Stimulated activated naive CD8-positive, alpha-beta T cell treated with anti-CD3 and anti-CD28 coated beads, Interleukin-15, Interleukin-2, amounts not matched to agents 100 ng/mL and 50 ng/mL, for 24 hours (primary cell): ENCODE measurements at regions not wholly inside any gene's neighbourhood (a gene's known extent, or its start where the extent isn't known, plus 50 kb on each side); places are given as distances from the start of the nearest gene placed in this dataset.

Experiments used
- H3K27ac Mint-ChIP-seq: one replicate; pipeline ENCODE4 v1.8.0; 2021; ENCODE audit warnings: mild to moderate bottlenecking, mixed read lengths
- H3K27me3 Mint-ChIP-seq: one replicate; pipeline ENCODE4 v1.8.0; 2021; ENCODE audit warnings: mixed read lengths
- H3K36me3 Mint-ChIP-seq: one replicate; pipeline ENCODE4 v1.8.0; 2021; ENCODE audit warnings: low read depth, mixed read lengths
- H3K4me1 Mint-ChIP-seq: one replicate; pipeline ENCODE4 v1.8.0; 2021; ENCODE audit warnings: low read depth, mixed read lengths
- H3K4me3 Mint-ChIP-seq: one replicate; pipeline ENCODE4 v1.8.0; 2021; ENCODE audit warnings: mild to moderate bottlenecking, mixed read lengths
- H3K9me3 Mint-ChIP-seq: one replicate; pipeline ENCODE4 v1.8.0; 2021; ENCODE audit warnings: mixed read lengths

DNA sequence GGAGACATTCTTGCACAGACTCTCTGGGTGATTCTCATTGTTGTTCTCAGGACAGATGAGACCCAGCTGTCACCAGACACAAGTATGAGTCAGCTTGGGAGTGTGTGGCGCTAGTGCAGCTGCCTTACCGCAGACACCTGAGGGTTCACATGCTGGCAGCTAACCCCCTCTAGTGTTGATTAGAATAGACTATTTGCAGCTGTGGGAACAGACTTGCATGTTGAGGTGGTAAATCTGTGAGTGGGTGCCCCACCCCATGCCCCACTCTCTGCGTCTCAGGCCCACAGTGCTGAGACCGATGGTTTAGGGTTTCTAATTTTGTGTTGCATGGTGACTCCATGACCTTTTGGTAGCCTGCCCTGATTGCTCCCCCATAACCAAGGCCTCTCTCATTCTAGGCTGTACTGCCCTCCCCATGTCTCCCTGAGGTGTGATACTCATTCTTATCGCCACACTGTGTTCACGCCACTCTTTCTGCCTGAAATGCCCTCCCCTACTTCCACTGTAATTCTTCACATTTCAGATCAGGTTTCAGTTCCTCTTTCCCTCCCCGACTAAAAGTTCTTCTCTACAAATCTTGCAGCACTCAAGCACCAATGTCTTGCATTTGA lies 73.7 kb upstream of the KIRREL3 start:
- Mint-ChIP-seq H3K4me3 (no peak overlapping the region), H3K27ac (no peak overlapping the region), H3K9me3 (no peaks in the 10 kb centered on the region), H3K27me3 (no peaks in the 10 kb centered on the region), H3K36me3 (no peaks in the 10 kb centered on the region), H3K4me1 (no peaks in the 10 kb centered on the region)

DNA sequence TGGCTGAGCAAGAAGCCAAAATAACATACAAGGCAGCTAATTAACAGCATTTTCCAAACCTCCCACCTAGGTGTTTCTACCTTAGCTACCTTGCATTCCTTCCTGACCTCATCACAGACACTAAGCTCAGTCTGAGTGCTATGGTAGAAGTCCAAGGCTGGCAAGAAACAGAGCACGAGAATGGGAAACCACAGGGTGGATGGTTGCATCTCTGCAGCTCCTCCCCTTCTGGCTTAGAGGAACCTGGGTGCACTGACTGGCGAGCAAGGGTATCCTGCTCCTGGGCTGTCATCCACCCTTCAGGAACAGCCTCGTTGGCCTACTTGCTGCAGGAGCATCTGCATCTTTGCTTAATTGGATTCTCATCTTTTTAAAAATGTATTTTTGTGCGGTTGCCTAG lies 73.1 kb upstream of the KIRREL3 start:
- H3K4me1 Mint-ChIP-seq, result no peaks in the 10 kb centered on the region
- H3K27me3 Mint-ChIP-seq, result no peaks in the 10 kb centered on the region
- H3K9me3 Mint-ChIP-seq, result no peaks in the 10 kb centered on the region
- no peak overlapping the region for H3K4me3 Mint-ChIP-seq
- no peaks in the 10 kb centered on the region for H3K36me3 Mint-ChIP-seq
- H3K27ac Mint-ChIP-seq, result no peak overlapping the region

DNA sequence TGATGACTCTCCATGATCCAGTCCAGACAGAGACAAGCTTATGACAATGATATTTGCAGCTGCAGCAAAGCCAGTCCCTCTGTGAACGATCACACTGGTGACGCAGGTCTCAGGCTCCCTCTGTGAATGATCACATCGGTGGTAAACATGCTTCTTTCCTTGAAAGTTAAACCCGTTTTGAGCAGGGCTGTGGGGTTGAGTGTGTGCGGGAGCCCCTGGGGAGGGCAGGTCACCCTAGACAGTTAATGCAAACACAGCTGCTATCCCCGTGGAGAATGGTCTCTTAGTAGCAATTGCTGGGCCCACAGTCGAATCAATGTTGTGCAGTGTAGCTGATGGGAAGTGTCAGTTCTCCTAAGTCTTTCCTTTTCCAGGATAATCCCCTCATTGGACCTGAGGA lies 71.0 kb upstream of the KIRREL3 start:
- no peak overlapping the region for H3K27ac Mint-ChIP-seq
- no peaks in the 10 kb centered on the region for H3K27me3 Mint-ChIP-seq
- H3K4me3 Mint-ChIP-seq, result no peak overlapping the region
- H3K9me3 Mint-ChIP-seq, result no peaks in the 10 kb centered on the region
- H3K36me3 Mint-ChIP-seq, result no peaks in the 10 kb centered on the region
- no peaks in the 10 kb centered on the region for H3K4me1 Mint-ChIP-seq

DNA sequence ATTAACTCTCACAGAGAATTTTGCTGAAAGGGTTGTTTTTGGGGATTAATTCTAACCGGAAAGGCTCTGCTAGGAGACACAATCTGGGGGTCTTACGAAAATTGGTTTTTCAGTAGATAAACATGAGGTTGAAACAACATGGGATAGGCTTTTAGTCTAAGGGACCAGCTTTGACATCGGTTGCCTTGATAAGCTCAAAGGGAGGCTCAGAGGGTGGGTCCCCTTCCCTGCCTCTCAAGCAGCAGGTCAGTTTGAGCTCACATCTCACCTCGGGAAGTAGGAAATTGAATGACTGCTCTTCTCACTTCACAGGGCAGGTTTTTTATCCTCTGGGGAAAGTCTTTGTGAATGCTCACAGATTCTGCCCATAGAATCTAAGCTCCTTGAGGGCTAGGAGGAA lies 70.2 kb upstream of the KIRREL3 start:
- Mint-ChIP-seq H3K36me3 (no peaks in the 10 kb centered on the region), H3K9me3 (no peaks in the 10 kb centered on the region), H3K4me3 (no peak overlapping the region), H3K27me3 (no peaks in the 10 kb centered on the region), H3K27ac (no peak overlapping the region), H3K4me1 (no peaks in the 10 kb centered on the region)

DNA sequence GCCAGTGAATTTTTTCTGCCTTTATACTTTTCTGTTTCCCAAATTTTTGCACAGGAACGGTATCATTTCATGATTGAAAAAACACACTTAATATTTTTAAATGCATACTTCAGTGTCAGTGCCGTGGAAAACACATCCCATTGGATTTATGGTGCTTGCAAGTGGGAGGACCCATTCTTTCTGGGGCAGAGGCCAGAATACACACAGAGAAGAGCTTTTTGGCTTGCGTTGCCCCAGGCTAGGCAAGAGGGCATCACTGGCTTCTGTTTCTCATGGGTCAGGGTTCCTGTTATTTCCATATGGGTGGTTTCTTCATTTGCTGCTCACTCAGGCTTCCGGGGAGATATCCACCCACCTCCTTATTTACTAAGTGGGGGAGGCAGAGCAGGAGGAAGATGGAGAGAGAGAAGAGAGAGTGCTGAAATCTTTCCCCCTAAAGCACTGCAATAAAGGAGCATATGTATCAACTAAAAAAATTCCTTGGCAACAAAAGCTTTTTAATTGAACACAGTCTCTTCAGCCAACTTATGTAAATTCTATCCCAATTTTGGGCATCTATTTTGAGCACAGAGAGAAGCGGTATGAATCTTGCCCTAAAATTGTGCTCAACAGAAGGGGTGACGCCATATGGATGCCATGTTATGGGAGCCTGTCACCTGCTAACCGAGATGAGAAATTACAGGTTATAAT lies 66.0 kb upstream of the KIRREL3 start:
- no peak overlapping the region for H3K4me3 Mint-ChIP-seq
- no peaks in the 10 kb centered on the region for H3K4me1 Mint-ChIP-seq
- no peak overlapping the region for H3K27ac Mint-ChIP-seq
- H3K9me3 Mint-ChIP-seq, result no peaks in the 10 kb centered on the region
- no peaks in the 10 kb centered on the region for H3K27me3 Mint-ChIP-seq
- H3K36me3 Mint-ChIP-seq, result no peaks in the 10 kb centered on the region

DNA sequence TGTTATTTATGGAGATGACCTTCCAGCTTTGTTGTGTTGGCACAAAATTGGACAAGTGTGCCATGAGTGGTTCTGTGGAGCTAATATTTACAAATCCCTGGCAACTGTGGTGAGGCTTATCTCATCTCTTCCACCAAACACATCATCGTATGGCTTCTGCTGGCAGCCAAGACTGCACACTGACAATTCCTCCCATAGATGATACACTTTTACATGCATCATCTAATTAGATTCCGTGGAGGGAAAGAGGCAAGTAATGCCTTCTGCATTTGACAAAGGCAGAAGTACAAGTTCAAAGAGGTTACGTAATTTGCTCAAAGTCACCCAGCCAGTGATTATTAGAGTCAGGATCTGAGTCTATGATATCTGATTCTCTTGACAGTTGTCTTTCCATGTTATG lies 62.7 kb upstream of the KIRREL3 start:
- Mint-ChIP-seq H3K9me3 (no peaks in the 10 kb centered on the region), H3K4me1 (no peaks in the 10 kb centered on the region), H3K27ac (no peak overlapping the region), H3K36me3 (no peaks in the 10 kb centered on the region), H3K27me3 (no peaks in the 10 kb centered on the region), H3K4me3 (no peak overlapping the region)

DNA sequence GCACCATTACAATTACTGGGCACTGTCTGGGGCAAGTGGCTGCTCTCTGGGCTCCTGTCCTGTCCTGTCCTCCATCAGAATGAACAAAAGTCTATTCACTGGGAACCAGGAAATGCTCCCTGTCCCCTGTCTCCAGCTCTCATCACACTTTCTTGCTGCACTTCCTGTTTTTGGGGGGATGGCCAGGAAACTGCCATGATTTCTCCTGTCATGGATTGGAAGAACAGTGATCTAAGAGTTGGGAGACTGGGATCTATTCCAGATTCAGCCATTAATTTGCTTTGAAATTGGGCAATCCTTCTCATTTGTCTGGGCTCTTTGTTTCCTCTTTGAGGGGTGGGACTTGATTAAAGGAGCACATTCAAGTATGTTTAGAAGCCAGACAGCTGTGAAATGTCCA lies 61.4 kb upstream of the KIRREL3 start:
- H3K27ac Mint-ChIP-seq, result no peak overlapping the region
- no peaks in the 10 kb centered on the region for H3K9me3 Mint-ChIP-seq
- no peak overlapping the region for H3K4me3 Mint-ChIP-seq
- no peaks in the 10 kb centered on the region for H3K4me1 Mint-ChIP-seq
- H3K27me3 Mint-ChIP-seq, result no peaks in the 10 kb centered on the region
- H3K36me3 Mint-ChIP-seq, result no peaks in the 10 kb centered on the region

DNA sequence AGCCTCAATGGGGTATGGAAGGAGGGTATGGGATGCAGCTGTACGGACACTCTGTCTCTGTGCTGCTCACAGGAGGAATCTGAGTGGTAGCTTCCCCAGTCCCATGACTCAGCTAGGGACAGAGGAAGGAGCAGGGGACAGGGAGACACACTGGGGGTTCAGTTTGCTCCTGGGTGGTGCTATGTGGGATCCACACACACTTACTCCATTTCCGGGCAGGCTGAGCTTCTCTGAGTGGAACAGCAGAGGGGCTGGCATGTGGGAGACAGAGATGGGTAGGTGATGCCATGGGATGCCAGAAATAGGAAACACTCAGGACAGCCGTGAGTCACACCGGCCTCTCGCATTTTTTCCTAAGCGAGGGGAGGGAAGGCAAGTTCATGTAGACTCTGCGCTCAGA lies 59.2 kb upstream of the KIRREL3 start:
- Mint-ChIP-seq H3K4me3 (no peak overlapping the region), H3K36me3 (no peaks in the 10 kb centered on the region), H3K9me3 (no peaks in the 10 kb centered on the region), H3K4me1 (no peaks in the 10 kb centered on the region), H3K27me3 (no peaks in the 10 kb centered on the region), H3K27ac (no peak overlapping the region)

DNA sequence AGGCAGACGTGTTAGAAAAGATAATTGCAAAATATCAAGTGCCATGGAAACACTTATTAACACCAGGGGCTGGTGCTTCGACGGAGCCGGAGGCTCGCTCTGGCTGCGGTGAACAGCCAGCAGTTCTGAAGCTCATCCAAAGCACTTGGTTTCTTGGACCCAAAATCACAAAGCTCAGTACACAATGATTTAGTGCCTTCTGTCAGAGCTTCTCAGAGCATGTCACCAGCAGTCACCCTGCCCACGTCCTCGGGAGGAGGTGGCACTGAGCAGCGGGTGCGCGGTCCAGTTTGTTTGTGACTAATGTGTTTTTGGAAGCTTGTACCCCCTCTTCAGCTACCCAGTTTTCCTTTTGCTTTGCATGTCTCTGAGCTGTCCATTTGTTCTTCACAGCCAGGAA lies 58.7 kb upstream of the KIRREL3 start:
- no peaks in the 10 kb centered on the region for H3K9me3 Mint-ChIP-seq
- no peak overlapping the region for H3K27ac Mint-ChIP-seq
- no peaks in the 10 kb centered on the region for H3K36me3 Mint-ChIP-seq
- H3K27me3 Mint-ChIP-seq, result no peaks in the 10 kb centered on the region
- no peak overlapping the region for H3K4me3 Mint-ChIP-seq
- no peaks in the 10 kb centered on the region for H3K4me1 Mint-ChIP-seq

DNA sequence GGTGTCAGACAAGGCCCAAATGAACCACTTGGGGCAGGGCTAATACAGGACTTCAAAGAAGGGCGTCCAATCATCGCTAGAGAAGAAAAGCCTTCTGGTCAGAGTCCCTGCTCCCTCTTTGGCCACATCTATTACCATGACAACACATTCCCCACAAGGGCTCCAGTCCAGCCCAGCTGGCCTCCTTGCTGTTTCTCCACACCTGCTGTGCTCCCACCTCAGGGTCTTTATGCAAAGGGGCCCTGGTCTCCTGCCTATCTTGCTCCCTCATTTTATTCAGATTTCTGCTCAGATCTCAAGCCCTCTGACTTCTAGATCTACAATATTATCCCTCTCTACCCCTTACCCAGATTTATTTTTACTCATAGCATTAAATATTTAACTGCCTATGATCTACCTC lies 58.0 kb upstream of the KIRREL3 start:
- no peaks in the 10 kb centered on the region for H3K27me3 Mint-ChIP-seq
- H3K9me3 Mint-ChIP-seq, result no peaks in the 10 kb centered on the region
- H3K4me3 Mint-ChIP-seq, result no peak overlapping the region
- H3K36me3 Mint-ChIP-seq, result no peaks in the 10 kb centered on the region
- no peak overlapping the region for H3K27ac Mint-ChIP-seq
- H3K4me1 Mint-ChIP-seq, result no peaks in the 10 kb centered on the region

DNA sequence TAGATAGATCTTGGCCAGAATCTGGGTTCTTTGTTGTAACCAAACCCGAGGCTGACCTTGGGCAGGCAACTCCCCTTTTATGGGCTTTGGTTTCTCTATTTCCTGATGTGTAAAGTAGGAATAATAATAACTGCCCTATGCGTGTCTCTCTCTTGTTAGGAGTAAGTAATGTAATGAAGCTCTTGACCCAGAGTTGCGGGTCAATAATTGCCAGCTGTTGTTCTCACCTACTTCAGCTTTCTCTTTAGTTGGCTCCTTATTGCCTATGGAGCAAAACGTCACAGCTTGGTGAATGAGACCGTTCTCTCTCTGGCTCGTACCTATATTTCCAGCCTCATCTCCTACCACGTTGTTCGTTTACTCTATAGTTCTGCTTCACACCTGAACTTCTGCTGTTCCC lies 56.6 kb upstream of the KIRREL3 start:
- Mint-ChIP-seq H3K9me3 (no peaks in the 10 kb centered on the region), H3K27me3 (no peaks in the 10 kb centered on the region), H3K36me3 (no peaks in the 10 kb centered on the region), H3K4me3 (no peak overlapping the region), H3K27ac (no peak overlapping the region), H3K4me1 (no peaks in the 10 kb centered on the region)

DNA sequence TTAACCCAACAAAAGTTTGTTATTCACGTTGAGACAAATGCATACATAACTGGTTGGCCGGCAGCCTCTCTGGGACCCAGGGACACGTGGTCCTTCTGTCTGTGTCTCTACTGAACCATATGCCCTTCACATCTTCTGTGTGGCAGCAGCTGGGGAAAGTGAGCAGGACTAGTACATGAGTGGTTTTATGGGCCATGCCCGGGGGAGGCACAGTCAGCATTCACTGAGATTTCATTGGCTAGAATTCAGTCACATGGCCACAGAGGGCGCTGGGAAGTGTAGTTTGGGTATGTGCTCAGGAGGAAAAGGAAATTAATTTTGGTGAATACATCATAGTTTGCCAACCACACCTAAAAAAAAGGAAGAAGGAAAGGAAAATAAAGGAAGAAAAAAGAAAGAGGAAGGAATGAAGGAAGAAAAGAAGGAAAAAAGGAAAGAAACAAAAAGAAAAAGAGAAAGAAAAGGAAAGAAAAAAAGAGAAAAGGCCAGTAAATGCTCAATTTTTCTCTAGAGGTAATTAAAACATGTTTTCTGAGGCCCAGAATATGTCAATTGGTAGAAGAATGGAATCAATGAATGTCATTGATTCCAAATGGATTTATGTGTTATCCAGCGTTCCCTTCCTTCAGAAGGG lies 55.9 kb upstream of the KIRREL3 start:
- H3K4me3 Mint-ChIP-seq, result no peak overlapping the region
- H3K4me1 Mint-ChIP-seq, result no peaks in the 10 kb centered on the region
- H3K9me3 Mint-ChIP-seq, result no peaks in the 10 kb centered on the region
- no peaks in the 10 kb centered on the region for H3K27me3 Mint-ChIP-seq
- no peaks in the 10 kb centered on the region for H3K36me3 Mint-ChIP-seq
- H3K27ac Mint-ChIP-seq, result no peak overlapping the region

DNA sequence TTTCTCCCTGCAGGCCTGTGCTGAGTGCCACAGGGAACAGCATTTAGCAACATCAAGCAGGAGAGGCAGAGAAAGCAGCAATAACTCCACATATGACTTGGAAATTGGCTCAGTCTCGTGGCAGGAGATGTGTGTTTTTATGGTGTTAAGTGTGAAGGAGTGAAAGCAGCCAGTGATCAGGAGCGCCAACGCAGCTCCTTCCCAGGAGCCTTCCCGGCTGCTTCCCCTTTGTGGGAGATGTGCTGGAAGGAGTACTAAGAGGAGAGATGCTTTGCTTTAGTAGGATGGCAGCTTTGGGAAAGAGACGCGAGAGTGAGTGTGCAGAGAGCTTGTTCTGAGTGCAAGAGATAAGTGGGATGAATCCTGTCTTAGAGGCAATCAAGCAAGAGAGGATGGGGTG lies 54.7 kb upstream of the KIRREL3 start:
- H3K4me1 Mint-ChIP-seq, result no peaks in the 10 kb centered on the region
- H3K27me3 Mint-ChIP-seq, result no peaks in the 10 kb centered on the region
- H3K36me3 Mint-ChIP-seq, result no peaks in the 10 kb centered on the region
- H3K4me3 Mint-ChIP-seq, result no peak overlapping the region
- no peaks in the 10 kb centered on the region for H3K9me3 Mint-ChIP-seq
- H3K27ac Mint-ChIP-seq, result no peak overlapping the region

DNA sequence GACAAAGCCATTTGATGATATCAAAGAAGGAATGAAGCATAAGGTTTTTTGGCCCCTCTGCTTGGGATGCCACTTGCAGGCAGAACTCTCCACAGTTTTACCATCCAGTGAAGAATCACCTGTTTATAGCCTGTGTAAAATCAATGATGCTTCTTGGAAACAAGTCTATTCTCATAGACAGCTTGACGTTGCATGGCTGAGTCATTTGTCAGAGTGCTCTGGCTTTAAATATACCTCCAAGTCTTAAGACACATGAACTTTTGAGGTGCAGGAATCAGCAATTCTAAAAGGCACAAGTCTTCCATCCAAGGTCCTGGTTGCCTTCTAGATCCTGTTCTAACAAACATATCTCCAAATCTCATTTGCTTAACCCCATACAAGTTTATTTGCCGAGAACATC lies 53.6 kb upstream of the KIRREL3 start:
- Mint-ChIP-seq H3K36me3 (no peaks in the 10 kb centered on the region), H3K27ac (no peak overlapping the region), H3K4me3 (no peak overlapping the region), H3K27me3 (no peaks in the 10 kb centered on the region), H3K4me1 (no peaks in the 10 kb centered on the region), H3K9me3 (no peaks in the 10 kb centered on the region)

DNA sequence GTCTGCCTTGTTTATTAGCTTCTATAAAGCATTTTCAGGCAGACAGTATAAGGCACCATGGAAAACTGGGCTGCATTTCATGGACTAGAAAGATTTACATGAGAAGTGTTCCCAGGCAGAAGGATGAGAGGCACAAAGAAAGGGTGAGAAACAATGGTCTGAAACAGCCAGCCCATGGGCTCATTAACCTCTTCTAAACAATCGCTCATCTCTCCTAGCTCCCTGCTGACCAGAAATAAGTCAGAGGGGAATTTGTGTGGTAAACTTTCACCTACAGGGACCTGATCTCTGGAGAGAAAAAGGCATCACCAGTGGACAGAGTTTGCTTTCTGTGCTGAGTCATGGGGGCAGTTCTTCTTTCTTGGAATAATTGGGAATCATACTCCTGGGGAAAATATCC lies 51.8 kb upstream of the KIRREL3 start:
- H3K27ac Mint-ChIP-seq, result no peak overlapping the region
- no peaks in the 10 kb centered on the region for H3K9me3 Mint-ChIP-seq
- no peaks in the 10 kb centered on the region for H3K27me3 Mint-ChIP-seq
- H3K36me3 Mint-ChIP-seq, result no peaks in the 10 kb centered on the region
- H3K4me1 Mint-ChIP-seq, result no peaks in the 10 kb centered on the region
- no peak overlapping the region for H3K4me3 Mint-ChIP-seq
